ENCODE measurements at regions not wholly inside any gene's neighbourhood (a gene's known extent, or its start where the extent isn't known, plus 50 kb on each side); places are given as distances from the start of the nearest gene placed in this dataset.

GRCh38 chr1:30042438-30043147 lies 680.8 kb downstream of the MATN1 start:
- FAIRE-seq (no peak), DNase-seq (ENCODE audit: low spot score) (no peak)

- DNase-seq (ENCODE audit: low spot score) (no peak), FAIRE-seq (no peak)
Observed at GRCh38 chr1:30041741-30042437, 681.5 kb downstream of the MATN1 start.

GRCh38 chr1:30040081-30041019 lies 683.0 kb downstream of the MATN1 start:
- no peak for FAIRE-seq
- DNase-seq (ENCODE audit: low spot score), result no peak

GRCh38 chr1:30039354-30040080 lies 683.9 kb downstream of the MATN1 start:
- no peak for DNase-seq (ENCODE audit: low spot score)
- no peak for FAIRE-seq

- DNase-seq (ENCODE audit: low spot score) (no peak), FAIRE-seq (no peak)
Observed at GRCh38 chr1:30038134-30039025, 685.0 kb downstream of the MATN1 start.

- no peak for FAIRE-seq
- no peak for DNase-seq (ENCODE audit: low spot score)
Observed at GRCh38 chr1:30037251-30038118, 685.9 kb downstream of the MATN1 start.

- no peak for DNase-seq (ENCODE audit: low spot score)
- no peak for FAIRE-seq
Observed at GRCh38 chr1:30036666-30037065, 686.7 kb downstream of the MATN1 start.

- no peak for FAIRE-seq
Observed at GRCh38 chr1:30036229-30036547, 687.2 kb downstream of the MATN1 start.

GRCh38 chr1:30035522-30036228 lies 687.7 kb downstream of the MATN1 start:
- DNase-seq (ENCODE audit: low spot score), result no peak
- FAIRE-seq, result no peak

More at GRCh38 chr1:30036229-30036547, 687.2 kb downstream of the MATN1 start:
- DNase-seq (ENCODE audit: low spot score), result no peak

- FAIRE-seq (no peak), DNase-seq (ENCODE audit: low spot score) (peak; percentile 35)
Observed at GRCh38 chr1:30034627-30035521, 688.5 kb downstream of the MATN1 start.

- DNase-seq (ENCODE audit: low spot score), result no peak
Observed at GRCh38 chr1:30034105-30034626, 689.2 kb downstream of the MATN1 start.

GRCh38 chr1:30033256-30034104 lies 689.9 kb downstream of the MATN1 start:
- no peak for DNase-seq (ENCODE audit: low spot score)
- no peak for FAIRE-seq

More at GRCh38 chr1:30034105-30034626, 689.2 kb downstream of the MATN1 start:
- FAIRE-seq, result no peak

GRCh38 chr1:30032302-30032701 lies 691.1 kb downstream of the MATN1 start:
- DNase-seq (ENCODE audit: low spot score), result no peak
- FAIRE-seq, result no peak

- DNase-seq (ENCODE audit: low spot score), result no peak
- no peak for FAIRE-seq
Observed at GRCh38 chr1:30029677-30030076, 693.7 kb downstream of the MATN1 start.

- no peak for DNase-seq (ENCODE audit: low spot score)
- no peak for FAIRE-seq
Observed at GRCh38 chr1:30028939-30029338, 694.4 kb downstream of the MATN1 start.

GRCh38 chr1:30028283-30028682 lies 695.1 kb downstream of the MATN1 start:
- no peak for FAIRE-seq
- DNase-seq (ENCODE audit: low spot score), result no peak

Data from RCC 7860 (cell line).